GM10248 (cell line): ENCODE measurements at regions not wholly inside any gene's neighbourhood (a gene's known extent, or its start where the extent isn't known, plus 50 kb on each side); places are given as distances from the start of the nearest gene placed in this dataset.

Experiments
- CTCF ChIA-PET: fragments of 300-600 bp; sonication (Branson Sonifier 250); formaldehyde crosslinking; extraction: SDS; loops from one replicate; lab custom pipeline; 2021; ENCODE audit warnings: antibody characterized with exemption; lab: Yijun Ruan, JAX
- POLR2A ChIA-PET: fragments of 350-650 bp; sonication (Branson Sonifier 250); formaldehyde crosslinking; extraction: SDS; loops from one replicate; lab custom pipeline; 2020; ENCODE audit warnings: antibody characterized with exemption; lab: Yijun Ruan, JAX
- DNase-seq: peaks from one replicate; pipeline ENCODE4 v3.0.0; 2012; ENCODE audit errors: extremely low spot score
- TF ChIP-seq, protein P1 (sequence below): IDR thresholded peaks from 2 replicates; pipeline ENCODE4 v1.5.1; 2012; ENCODE audit warnings: mild to moderate bottlenecking, low read depth; ENCODE audit errors: extremely low read depth, missing control alignments, control extremely low read depth

DNA sequence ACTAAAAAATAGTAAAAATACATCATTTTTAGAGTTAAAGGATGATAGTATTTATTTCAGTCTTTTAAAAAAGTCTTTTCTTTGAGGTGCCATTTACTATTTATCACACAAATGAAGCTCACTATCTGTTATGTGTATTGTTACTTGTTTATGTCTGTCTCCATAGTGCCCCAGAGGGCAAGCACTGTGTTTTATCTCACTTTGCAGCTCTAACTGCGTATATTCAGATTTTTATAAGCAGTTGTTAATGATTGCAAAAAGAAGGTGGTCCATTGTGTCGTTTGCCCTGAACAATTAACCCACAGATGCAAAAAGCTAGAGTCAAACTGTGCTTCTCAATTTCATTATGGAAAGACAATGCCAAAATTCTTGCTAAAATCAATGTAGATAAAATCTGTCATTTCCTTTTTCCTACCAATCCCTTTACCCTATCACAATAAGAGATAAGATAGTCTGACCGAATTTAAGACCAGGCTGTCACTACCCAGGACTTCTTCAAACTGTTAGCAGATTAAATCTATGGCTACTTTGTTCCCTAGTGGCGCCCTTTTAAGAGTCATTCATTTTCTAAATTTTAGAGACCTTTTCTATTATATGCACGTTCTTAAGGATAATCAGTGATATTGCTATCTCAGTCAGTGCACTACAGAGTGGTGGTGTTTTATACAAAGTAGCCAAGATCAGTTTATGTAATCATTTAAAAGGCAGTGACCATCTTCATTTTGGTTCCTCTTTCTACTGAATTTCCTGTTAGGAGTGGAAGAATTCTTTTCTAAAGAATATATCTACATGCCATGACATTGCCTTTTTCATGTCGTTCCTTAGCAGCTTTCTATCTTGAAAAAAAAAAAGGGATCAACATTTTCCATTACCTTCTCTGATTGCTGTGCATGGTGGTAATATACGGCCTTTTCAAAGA, 133.1 kb upstream of the PRDM1 start:
- CTCF ChIA-PET: no interaction called here
- DNase-seq: no peak
- POLR2A ChIA-PET: interaction anchor here (0.6 kb wide), 1 partner anchor 462 kb away, joined by 3 read pairs; no protein-coding TSS in a partner anchor
- TF ChIP-seq, protein P1, sequence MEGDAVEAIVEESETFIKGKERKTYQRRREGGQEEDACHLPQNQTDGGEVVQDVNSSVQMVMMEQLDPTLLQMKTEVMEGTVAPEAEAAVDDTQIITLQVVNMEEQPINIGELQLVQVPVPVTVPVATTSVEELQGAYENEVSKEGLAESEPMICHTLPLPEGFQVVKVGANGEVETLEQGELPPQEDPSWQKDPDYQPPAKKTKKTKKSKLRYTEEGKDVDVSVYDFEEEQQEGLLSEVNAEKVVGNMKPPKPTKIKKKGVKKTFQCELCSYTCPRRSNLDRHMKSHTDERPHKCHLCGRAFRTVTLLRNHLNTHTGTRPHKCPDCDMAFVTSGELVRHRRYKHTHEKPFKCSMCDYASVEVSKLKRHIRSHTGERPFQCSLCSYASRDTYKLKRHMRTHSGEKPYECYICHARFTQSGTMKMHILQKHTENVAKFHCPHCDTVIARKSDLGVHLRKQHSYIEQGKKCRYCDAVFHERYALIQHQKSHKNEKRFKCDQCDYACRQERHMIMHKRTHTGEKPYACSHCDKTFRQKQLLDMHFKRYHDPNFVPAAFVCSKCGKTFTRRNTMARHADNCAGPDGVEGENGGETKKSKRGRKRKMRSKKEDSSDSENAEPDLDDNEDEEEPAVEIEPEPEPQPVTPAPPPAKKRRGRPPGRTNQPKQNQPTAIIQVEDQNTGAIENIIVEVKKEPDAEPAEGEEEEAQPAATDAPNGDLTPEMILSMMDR: no peak

DNA sequence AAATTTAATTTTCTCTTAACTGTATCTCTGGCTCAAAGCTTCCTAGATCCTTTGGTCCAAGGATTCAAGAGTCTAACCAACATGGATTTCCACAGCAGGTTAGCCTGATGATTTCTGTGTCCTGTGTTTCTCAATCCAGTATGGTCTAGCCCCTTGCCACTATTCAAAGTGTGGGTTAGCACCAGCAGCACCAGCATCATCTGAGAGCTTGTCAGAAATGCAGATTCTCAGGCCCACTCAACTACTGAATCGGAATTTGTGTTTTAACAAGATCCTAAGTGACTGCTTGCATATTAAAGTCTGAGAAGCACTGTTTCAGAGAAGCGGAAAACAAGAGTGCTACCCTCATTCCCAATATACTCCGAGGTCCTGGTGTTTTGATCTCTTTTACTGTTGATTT, 133.8 kb upstream of the PRDM1 start:
- POLR2A ChIA-PET: no interaction called here
- CTCF ChIA-PET: no interaction called here
- DNase-seq: no peak
- TF ChIP-seq, protein P1: no peak

DNA sequence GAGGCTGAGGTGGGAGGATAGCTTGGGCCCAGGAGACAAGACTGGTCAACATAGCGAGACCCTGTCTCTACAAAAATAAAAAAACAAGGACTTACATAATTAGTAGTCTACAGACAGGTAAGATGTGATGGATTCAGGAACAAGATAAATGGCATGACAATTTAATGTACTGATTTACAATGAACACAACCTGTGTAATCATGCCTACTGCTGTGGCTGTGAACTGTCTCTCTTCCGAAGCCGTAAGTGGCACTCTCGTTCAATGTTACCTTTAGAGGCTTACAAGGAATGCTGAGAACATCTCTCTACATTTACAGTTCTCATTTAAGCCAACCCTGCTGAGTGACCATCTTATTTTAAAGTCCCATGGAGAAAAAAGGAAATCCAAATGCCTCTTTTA, 134.8 kb upstream of the PRDM1 start:
- POLR2A ChIA-PET: no interaction called here
- DNase-seq: no peak

DNA sequence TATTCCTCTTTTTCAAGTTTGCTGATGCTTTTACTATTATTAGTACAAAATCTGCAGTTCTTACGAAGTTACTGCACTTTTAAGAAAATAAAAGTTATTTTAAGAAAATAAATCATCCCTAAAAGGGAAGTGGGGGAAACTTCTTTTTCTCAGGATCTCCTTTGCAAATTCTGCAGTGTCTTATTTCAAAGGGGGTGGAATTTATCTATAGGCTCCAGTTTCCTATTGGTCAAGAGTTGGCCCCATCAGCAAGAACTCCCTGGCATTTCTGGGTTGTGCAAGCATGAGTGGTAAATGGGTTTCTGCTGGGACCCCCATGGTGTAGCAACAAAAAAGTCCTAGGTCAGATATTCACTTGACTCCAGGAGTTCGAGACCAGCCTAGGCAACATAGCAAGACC, 136.3 kb upstream of the PRDM1 start:
- ChIA-PET CTCF (interaction anchor here (1.0 to 1.4 kb wide), 3 partner anchors 9 to 465 kb away, joined by 3 to 4 read pairs (median 3); no protein-coding TSS in a partner anchor), POLR2A (no interaction called here)
- no peak for DNase-seq
- TF ChIP-seq, protein P1: no peak

More for the DNA sequence above, 134.8 kb upstream of the PRDM1 start:
- CTCF ChIA-PET: interaction anchor here (1.4 kb wide), 1 partner anchor 31 kb away, joined by 3 read pairs; no protein-coding TSS in a partner anchor
- TF ChIP-seq, protein P1: no peak

DNA sequence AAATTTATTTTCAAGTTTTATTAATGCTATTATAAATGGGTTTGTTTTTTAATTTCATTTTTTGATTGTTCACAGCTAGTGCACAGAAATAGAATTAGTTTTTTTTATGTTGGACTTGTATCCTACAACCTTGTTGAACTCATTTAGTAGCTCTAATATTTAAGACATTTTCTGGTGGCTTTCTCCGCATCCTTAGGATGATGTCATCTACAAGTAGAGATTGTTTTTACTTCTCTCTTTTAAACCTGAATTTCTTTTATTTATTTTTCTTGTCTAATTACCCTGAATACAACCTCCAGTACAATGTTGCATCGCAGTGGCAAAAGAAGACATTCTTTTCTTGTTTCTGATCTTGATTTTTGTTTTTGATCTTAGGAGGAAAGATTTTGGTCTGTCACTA, 142.6 kb upstream of the PRDM1 start:
- no peak for DNase-seq
- ChIA-PET CTCF (no interaction called here), POLR2A (no interaction called here)
- TF ChIP-seq, protein P1: no peak

DNA sequence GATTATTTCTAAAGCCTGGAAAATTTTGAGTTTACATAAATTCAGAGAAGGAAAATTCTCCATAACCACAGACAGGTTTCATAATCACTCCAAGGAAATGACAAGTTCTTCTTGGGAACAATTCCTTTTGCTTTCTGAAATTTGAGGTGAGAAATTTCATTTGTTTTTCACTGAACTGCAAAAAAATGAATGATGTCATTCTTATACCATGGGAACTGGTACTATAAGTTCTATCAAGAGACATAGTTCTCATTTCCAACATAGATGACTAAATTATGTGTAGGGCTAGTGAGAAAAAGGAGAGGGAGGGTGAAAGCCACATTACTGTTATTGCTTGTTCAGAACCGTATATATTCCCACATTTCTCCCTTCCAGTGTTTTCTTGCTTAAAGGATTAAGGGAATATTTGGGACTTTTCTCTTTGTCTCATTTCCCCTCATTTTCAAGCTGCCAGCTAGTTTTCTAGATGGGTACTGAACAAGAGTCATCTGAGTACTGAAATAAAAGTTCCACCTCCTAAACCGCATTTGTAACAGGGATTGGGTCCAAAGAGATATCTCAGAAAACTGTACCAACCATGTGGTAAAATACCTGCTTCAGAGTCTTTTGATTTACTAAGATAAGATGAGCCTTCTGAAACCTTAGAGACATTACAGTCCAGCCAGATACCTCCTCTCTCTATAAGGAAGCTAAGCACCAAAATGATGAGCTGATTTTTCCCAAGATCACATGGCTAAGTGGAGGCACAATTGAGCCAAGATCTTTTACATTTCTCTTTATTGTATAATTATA, 144.3 kb upstream of the PRDM1 start:
- TF ChIP-seq, protein P1: no peak
- ChIA-PET POLR2A (no interaction called here), CTCF (interaction anchor here (0.9 kb wide), 1 partner anchor 16 kb away, joined by 3 read pairs; no protein-coding TSS in a partner anchor)

More for the DNA sequence above, 144.3 kb upstream of the PRDM1 start:
- DNase-seq: no peak
